BE2C (cell line): ENCODE measurements at regions not wholly inside any gene's neighbourhood (a gene's known extent, or its start where the extent isn't known, plus 50 kb on each side); places are given as distances from the start of the nearest gene placed in this dataset.

Experiments
- DNase-seq: peaks from one replicate; pipeline ENCODE4 v3.0.0-alpha.2; 2020
- H3K27me3 ChIP-seq: fragments of 250-450 bp; sonication (Bioruptor Pico); 2 replicates; pipeline ENCODE4 v1.5.1; 2020; ENCODE audit warnings: mild to moderate bottlenecking
- H3K36me3 ChIP-seq: fragments of 250-450 bp; sonication (Bioruptor Pico); 2 replicates; pipeline ENCODE4 v1.5.1; 2020; ENCODE audit warnings: mild to moderate bottlenecking
- H3K4me1 ChIP-seq: fragments of 250-450 bp; sonication (Bioruptor Pico); 2 replicates; pipeline ENCODE4 v1.5.1; 2020
- H3K4me3 ChIP-seq: 2 replicates; pipeline ENCODE4 v1.5.1; 2011; ENCODE audit warnings: low read depth, low read length
- H3K9me3 ChIP-seq: fragments of 250-450 bp; sonication (Bioruptor Pico); 2 replicates; pipeline ENCODE4 v1.5.1; 2020
- CTCF ChIP-seq: IDR thresholded peaks from 2 replicates; pipeline ENCODE4 v1.5.1; 2012; ENCODE audit warnings: mild to moderate bottlenecking, low read depth, low read length

DNA sequence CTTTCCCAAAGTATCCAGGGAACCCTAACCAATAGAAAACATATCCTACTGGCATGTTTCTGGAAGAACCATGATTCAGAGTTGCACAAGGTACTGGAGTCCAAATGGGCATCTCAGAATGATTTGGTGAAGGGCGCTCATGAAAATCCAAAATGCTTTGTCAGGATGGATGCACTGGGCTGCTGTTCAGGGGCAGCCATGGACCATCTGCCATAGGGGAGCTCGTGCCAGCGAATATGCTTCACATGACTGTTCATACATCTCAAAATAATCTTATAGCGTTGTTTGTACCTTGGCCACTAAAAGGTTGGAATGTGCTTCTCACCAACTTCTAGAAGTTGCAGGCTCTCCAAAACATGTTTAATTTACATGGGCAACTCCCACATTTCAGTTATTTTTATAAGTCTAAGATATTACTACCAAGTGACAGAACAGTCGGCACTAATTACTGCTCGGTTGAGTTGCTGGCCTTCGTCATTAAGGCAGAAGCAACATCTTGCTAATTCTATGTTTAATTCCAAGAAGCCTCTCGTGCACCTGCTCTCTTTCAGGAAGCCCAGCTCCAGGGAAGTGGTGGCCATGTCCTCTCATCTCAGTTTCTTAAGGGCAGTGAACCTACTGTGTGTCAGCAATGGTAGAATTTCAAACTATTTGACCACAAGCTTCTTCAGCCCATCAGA is 1497.7 kb downstream of the TBC1D22A start:
- Histone ChIP-seq H3K4me3 (no peak overlapping the region), H3K36me3 (no peaks in the 10 kb centered on the region), H3K27me3 (no peaks in the 10 kb centered on the region), H3K9me3 (peaks cover 2% of the 10 kb centered on the region), H3K4me1 (no peaks in the 10 kb centered on the region)
- no peak for DNase-seq
- no peak for TF ChIP-seq CTCF

- Histone ChIP-seq H3K4me1 (no peaks in the 10 kb centered on the region), H3K9me3 (peaks cover 2% of the 10 kb centered on the region), H3K36me3 (no peaks in the 10 kb centered on the region), H3K27me3 (no peaks in the 10 kb centered on the region), H3K4me3 (no peak overlapping the region)
- DNase-seq, result no peak
- TF ChIP-seq CTCF, result no peak
Measured at GRCh38 chr22:48258811-48259210, 1496.4 kb downstream of the TBC1D22A start.

DNA sequence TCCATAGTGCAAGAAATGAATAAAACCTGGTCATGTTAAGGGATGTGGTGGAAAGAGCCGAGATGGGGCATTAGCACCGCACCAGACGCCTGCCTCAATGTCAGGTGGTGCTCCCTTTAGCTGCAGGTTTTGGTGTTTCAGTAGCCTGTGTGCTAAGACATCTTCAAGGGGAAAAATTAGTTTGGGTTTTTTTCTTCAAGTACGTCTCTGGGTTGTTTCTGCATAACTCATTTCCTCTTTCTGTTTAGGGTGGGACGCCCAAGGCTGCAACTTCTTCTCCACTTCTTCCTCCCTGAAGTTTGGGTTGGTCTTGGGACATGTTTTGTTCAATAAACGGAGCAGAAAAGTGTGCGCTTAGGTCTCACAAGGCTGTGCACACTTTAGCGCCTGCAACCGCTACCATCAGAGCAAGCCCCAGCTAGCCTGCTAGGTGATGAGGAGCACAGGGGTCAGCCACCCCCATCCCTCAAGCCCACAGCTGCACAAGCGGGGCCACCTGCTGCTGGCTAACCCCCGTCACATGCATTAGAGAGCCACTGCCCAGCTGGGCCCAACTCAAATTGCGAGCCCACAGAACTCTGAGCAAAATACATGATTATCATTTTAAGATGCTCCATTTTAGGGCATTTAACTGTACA is 1495.7 kb downstream of the TBC1D22A start:
- Histone ChIP-seq H3K27me3 (no peaks in the 10 kb centered on the region), H3K4me1 (no peaks in the 10 kb centered on the region), H3K4me3 (no peak overlapping the region), H3K9me3 (peaks cover 2% of the 10 kb centered on the region), H3K36me3 (no peaks in the 10 kb centered on the region)
- no peak for DNase-seq
- TF ChIP-seq CTCF, result no peak

- no peaks in the 10 kb centered on the region for H3K4me1 ChIP-seq
- no peak for TF ChIP-seq CTCF
- no peak overlapping the region for H3K4me3 ChIP-seq
- H3K9me3 ChIP-seq, result peaks cover 2% of the 10 kb centered on the region
- DNase-seq, result no peak
- H3K36me3 ChIP-seq, result no peaks in the 10 kb centered on the region
- no peaks in the 10 kb centered on the region for H3K27me3 ChIP-seq
Measured at GRCh38 chr22:48257685-48258055, 1495.2 kb downstream of the TBC1D22A start.

DNA sequence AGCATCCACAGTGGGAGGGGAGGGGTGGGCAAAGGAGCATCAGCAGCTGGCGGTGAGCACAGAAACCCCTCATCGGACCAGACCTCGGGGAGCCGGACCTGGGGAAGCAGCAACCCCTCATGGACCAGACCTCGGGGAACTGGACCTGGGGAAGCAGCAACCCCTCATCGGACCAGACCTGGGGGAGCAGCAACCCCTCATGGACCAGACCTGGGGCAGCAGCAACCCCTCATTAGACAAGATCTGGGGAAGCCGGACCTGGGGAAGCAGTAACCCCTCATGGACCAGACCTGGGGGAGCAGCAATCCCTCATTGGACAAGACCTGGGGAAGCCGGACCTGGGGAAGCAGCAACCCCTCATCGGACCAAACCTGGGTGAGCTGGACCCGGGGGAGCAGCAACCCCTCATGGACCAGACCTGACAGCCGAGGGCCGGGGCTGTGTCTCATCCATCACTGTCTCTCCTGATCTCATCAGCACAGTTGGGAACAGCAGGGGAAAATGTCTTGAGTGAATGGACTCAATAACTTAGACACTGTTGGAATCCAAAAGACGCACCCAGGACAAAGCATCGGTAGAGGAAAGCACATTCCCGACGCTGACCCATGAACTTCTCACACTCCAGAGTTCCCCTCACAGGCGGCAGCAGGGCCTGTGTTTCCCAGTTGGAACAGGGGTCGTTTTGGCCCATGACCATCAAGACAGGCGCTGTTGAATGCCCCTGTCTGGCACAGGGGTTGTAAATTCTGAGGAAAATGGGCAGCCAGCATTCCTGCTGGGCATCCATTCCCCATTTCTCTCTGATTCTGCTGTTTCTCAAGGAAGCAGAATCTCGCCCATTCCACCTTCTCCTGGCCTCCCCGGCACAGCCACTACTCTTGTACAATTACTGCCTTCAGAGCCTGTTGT is 1494.6 kb downstream of the TBC1D22A start:
- no peaks in the 10 kb centered on the region for H3K27me3 ChIP-seq
- TF ChIP-seq CTCF, result no peak
- DNase-seq, result no peak
- H3K36me3 ChIP-seq, result no peaks in the 10 kb centered on the region
- H3K9me3 ChIP-seq, result peaks cover 2% of the 10 kb centered on the region
- no peaks in the 10 kb centered on the region for H3K4me1 ChIP-seq
- H3K4me3 ChIP-seq, result no peak overlapping the region
